HUDEP-2 (cell line): ENCODE measurements at regions not wholly inside any gene's neighbourhood (a gene's known extent, or its start where the extent isn't known, plus 50 kb on each side); places are given as distances from the start of the nearest gene placed in this dataset.

ENCODE experiments used
- DNase-seq, 76 experiments: peaks; one replicate each; lab custom pipeline; 2025; ENCODE audit not compliant: unreplicated experiment in 76 of 76; lab: John Stamatoyannopoulos, UW

GRCh38 chr10:59079386-59080226 is 96.8 kb upstream of the PHYHIPL start:
- DNase-seq, result no peak

- DNase-seq, result no peak
Measured at GRCh38 chr10:59082249-59082648, 94.2 kb upstream of the PHYHIPL start.

GRCh38 chr10:59085054-59085453 is 91.4 kb upstream of the PHYHIPL start:
- DNase-seq, result no peak

- no peak for DNase-seq
Measured at GRCh38 chr10:59085711-59086502, 90.5 kb upstream of the PHYHIPL start.

GRCh38 chr10:59087486-59087885 is 89.0 kb upstream of the PHYHIPL start:
- no peak for DNase-seq

- no peak for DNase-seq
Measured at GRCh38 chr10:59088912-59089573, 87.4 kb upstream of the PHYHIPL start.

GRCh38 chr10:59090817-59091622 is 85.4 kb upstream of the PHYHIPL start:
- no peak for DNase-seq

- no peak for DNase-seq
Measured at GRCh38 chr10:59093461-59093860, 83.0 kb upstream of the PHYHIPL start.

GRCh38 chr10:59096631-59097030 is 79.8 kb upstream of the PHYHIPL start:
- no peak for DNase-seq

GRCh38 chr10:59098387-59098786 is 78.1 kb upstream of the PHYHIPL start:
- no peak for DNase-seq

GRCh38 chr10:59098831-59099452 is 77.5 kb upstream of the PHYHIPL start:
- no peak for DNase-seq

- no peak for DNase-seq
Measured at GRCh38 chr10:59099481-59099880, 77.0 kb upstream of the PHYHIPL start.

GRCh38 chr10:59102394-59102793 is 74.0 kb upstream of the PHYHIPL start:
- no peak for DNase-seq

- no peak for DNase-seq
Measured at GRCh38 chr10:59104186-59104585, 72.3 kb upstream of the PHYHIPL start.

- DNase-seq, result no peak
Measured at GRCh38 chr10:59106441-59106840, 70.0 kb upstream of the PHYHIPL start.

GRCh38 chr10:59107147-59107546 is 69.3 kb upstream of the PHYHIPL start:
- no peak for DNase-seq

- DNase-seq, result no peak
Measured at GRCh38 chr10:59108296-59108870, 68.1 kb upstream of the PHYHIPL start.

GRCh38 chr10:59108886-59109288 is 67.6 kb upstream of the PHYHIPL start:
- DNase-seq, result no peak

GRCh38 chr10:59109826-59110225 is 66.6 kb upstream of the PHYHIPL start:
- no peak for DNase-seq

- no peak for DNase-seq
Measured at GRCh38 chr10:59124187-59124586, 52.3 kb upstream of the PHYHIPL start.
